ENCODE measurements at regions not wholly inside any gene's neighbourhood (a gene's known extent, or its start where the extent isn't known, plus 50 kb on each side); places are given as distances from the start of the nearest gene placed in this dataset.

GRCh38 chr3:105022813-105023212 lies 343.9 kb upstream of the ALCAM start:
- intact Hi-C loops (cut with DNase I), result no loop called here
- no peaks in the 10 kb centered on the region for H3K4me1 ChIP-seq
- no peaks in the 10 kb centered on the region for H3K27me3 ChIP-seq
- no peaks in the 10 kb centered on the region for H3K9me3 ChIP-seq
- TF ChIP-seq CTCF (IDR thresholded peaks at IDR 0.05) (no peak), POLR2A (IDR thresholded peaks at IDR 0.05) (no peak)
- ATAC-seq, result no peak
- no peak for DNase-seq
- H3K4me3 ChIP-seq, result no peak overlapping the region
- WGBS, 4 donors, result 53 to 77% (median 60%) methylated on average over 2 of the region's 2 CpGs
- H3K36me3 ChIP-seq, result no peaks in the 10 kb centered on the region
- no peak overlapping the region for H3K27ac ChIP-seq

- 48 to 64% (median 55%) methylated on average over 1 of the region's 1 CpG for WGBS, 4 donors
- Histone ChIP-seq H3K27ac (no peak overlapping the region), H3K4me1 (no peaks in the 10 kb centered on the region), H3K4me3 (no peak overlapping the region), H3K27me3 (no peaks in the 10 kb centered on the region), H3K36me3 (no peaks in the 10 kb centered on the region), H3K9me3 (no peaks in the 10 kb centered on the region)
- intact Hi-C loops (cut with DNase I), result no loop called here
- no peak for ATAC-seq
- no peak for DNase-seq
- TF ChIP-seq POLR2A (IDR thresholded peaks at IDR 0.05) (no peak), CTCF (IDR thresholded peaks at IDR 0.05) (no peak)
These were observed 336.5 kb upstream of the ALCAM start for GRCh38 chr3:105030211-105030610.

- 65 to 77% (median 70%) methylated on average over 5 of the region's 5 CpGs for WGBS, 4 donors
These were observed 334.2 kb upstream of the ALCAM start for GRCh38 chr3:105032541-105032940.

GRCh38 chr3:105033081-105033480 lies 333.6 kb upstream of the ALCAM start:
- no peak for DNase-seq
- WGBS, 4 donors, result 84 to 90% (median 88%) methylated on average over 1 of the region's 1 CpG
- H3K27me3 ChIP-seq, result no peaks in the 10 kb centered on the region
- H3K4me3 ChIP-seq, result no peak overlapping the region
- H3K9me3 ChIP-seq, result no peaks in the 10 kb centered on the region
- H3K4me1 ChIP-seq, result no peaks in the 10 kb centered on the region
- no peak for ATAC-seq
- intact Hi-C loops (cut with DNase I), result no loop called here
- TF ChIP-seq POLR2A (IDR thresholded peaks at IDR 0.05) (no peak), CTCF (IDR thresholded peaks at IDR 0.05) (no peak)
- no peak overlapping the region for H3K27ac ChIP-seq
- no peaks in the 10 kb centered on the region for H3K36me3 ChIP-seq

More at GRCh38 chr3:105032541-105032940, 334.2 kb upstream of the ALCAM start:
- ATAC-seq (no peak), DNase-seq (no peak)
- no peak overlapping the region for H3K27ac ChIP-seq
- H3K36me3 ChIP-seq, result no peaks in the 10 kb centered on the region
- no peaks in the 10 kb centered on the region for H3K27me3 ChIP-seq
- TF ChIP-seq CTCF (IDR thresholded peaks at IDR 0.05) (no peak), POLR2A (IDR thresholded peaks at IDR 0.05) (no peak)
- no peaks in the 10 kb centered on the region for H3K4me1 ChIP-seq
- H3K9me3 ChIP-seq, result no peaks in the 10 kb centered on the region
- no peak overlapping the region for H3K4me3 ChIP-seq
- intact Hi-C loops (cut with DNase I), result no loop called here
